GM19397 (cell line): ENCODE measurements at regions not wholly inside any gene's neighbourhood (a gene's known extent, or its start where the extent isn't known, plus 50 kb on each side); places are given as distances from the start of the nearest gene placed in this dataset.
"Not testable (repeated sequence)": the region's sequence is repeated elsewhere in the genome, so short reads cannot be mapped to it uniquely, and the experiment has no call there.

Experiments
- ATAC-seq: cut with Tn5 transposase; IDR thresholded peaks from one replicate; pipeline ENCODE4 v1.9.1; 2021; ENCODE audit warnings: mild to moderate bottlenecking, moderate library complexity; ENCODE audit not compliant: unreplicated experiment

- ATAC-seq, result no peak
Measured at GRCh38 chr22:22122348-22123117, 122.1 kb upstream of the VPREB1 start.

- no peak for ATAC-seq
Measured at GRCh38 chr22:22121445-22121844, 123.1 kb upstream of the VPREB1 start.

GRCh38 chr22:22120160-22120559, 124.4 kb upstream of the VPREB1 start:
- ATAC-seq, result no peak

GRCh38 chr22:22118987-22119386, 125.6 kb upstream of the VPREB1 start:
- ATAC-seq, result no peak

- not testable (repeated sequence) for ATAC-seq
Measured at GRCh38 chr22:22117864-22118544, 126.6 kb upstream of the VPREB1 start.

DNA sequence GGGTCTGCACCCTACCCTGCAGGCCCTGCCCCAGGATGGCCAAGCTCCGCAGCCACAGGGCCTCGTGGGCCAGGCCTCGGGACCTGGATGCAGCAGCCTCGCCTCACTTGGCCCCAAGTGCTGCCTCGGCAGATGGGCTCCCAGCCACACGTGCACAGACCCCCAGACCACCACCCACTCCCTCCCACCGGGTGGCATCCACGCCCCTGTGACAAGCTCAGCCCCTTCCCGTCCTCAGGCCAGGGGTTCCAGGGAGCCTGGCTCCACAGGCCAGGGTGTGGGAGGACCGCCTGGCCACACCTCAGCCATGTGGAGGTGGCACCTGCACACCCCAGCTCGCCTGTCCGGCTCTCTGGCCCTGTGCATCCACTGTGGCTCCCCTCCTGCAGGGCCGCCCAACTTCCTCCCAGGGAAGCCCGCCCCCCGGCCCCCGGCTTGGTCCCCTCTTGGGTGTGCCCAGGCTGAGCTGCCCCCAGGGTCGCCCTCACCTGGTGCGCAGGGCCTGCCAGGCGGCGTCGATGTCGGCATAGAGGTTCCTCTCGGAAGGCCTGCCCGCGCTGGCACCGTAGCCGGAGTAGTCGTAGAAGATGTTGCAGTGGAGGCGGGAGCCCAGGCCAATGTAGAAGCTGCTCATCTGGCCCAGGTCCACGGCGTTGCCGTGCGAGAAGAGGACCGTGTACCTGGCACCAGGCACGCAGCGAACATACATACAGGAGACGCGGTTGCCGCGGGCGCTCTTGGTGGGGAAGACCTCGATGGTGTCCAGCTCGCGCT, 127.4 kb upstream of the VPREB1 start:
- ATAC-seq, result not testable (repeated sequence)

- ATAC-seq, result no peak
Measured at GRCh38 chr22:22113701-22114100, 130.9 kb upstream of the VPREB1 start.

- ATAC-seq, result no peak
Measured at GRCh38 chr22:22112533-22113294, 130.1 kb upstream of the TOP3B start.

DNA sequence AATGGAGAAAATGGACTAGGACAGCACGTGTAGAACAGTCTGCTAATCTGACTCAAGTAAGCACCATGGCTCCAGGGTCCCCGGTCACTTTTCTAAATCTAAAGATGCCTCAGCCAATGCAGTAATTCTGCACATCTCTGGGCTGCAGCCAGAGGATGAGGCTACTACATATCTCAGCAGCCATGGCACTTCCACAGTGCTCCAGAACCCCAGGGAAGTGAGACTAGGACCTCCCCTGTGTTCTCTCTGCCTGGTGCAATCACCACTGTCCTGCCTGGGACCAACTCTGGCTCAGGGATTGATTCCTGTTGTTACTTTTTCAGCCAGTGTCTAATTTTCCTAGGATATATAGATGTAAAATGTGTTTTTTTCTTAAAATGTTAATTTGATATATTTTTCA, 129.4 kb upstream of the TOP3B start:
- no peak for ATAC-seq

- ATAC-seq, result peak; percentile 53
Measured at GRCh38 chr22:22111267-22111751, 128.7 kb upstream of the TOP3B start.

DNA sequence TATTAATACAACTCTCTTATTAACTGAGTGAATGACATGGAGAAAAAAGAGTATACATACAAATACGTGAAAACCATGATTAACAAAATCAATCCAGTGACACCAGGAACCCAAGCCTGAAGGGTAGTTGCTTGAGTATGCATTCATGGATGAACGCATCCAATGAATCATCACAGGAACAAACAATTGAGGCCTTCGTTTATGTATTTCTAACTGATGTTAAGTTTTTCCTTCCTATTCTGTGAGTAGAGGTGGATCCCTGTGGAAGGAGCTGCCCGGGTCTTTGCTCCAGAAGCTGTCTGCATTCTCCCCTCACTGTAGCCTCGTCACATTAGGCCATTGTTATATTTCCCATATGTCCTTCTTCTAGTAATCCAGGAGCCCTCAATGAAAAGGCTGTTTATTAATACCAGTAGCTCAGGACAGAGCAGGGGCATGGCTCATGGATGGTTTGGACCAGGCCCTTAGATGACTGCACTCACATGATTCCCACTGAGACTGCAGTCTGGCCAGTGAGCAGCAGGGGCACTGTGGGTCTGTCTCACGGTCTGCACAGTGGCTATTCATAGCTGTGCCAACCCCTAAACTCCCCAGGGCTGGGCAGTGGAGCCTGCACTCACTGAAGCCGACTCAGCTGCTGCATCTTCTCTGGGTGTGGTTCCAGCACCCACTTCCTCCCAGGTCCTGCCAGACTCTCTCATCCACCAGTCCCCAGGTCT, 128.1 kb upstream of the TOP3B start:
- peak; percentile 91 for ATAC-seq

- no peak for ATAC-seq
Measured at GRCh38 chr22:22109693-22110466, 127.3 kb upstream of the TOP3B start.

DNA sequence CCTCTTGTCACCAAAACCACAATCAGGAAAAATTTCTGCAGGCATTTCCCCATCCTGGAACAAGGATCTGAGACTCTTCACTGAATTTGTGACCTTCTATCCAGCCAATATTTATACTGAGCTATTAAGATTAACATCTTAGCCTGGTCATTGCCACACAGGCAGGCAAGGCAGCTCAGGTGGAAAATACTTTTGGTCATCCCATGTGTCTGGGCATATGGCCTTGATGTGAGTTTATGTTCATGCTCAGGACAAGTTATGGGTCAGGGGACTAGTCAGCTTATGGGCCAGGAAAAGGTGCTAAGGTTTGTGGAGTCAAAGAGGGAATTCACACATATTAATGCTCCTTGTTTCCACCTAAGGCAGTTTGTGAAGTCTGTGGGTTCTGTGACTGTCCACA, 124.3 kb upstream of the TOP3B start:
- no peak for ATAC-seq

DNA sequence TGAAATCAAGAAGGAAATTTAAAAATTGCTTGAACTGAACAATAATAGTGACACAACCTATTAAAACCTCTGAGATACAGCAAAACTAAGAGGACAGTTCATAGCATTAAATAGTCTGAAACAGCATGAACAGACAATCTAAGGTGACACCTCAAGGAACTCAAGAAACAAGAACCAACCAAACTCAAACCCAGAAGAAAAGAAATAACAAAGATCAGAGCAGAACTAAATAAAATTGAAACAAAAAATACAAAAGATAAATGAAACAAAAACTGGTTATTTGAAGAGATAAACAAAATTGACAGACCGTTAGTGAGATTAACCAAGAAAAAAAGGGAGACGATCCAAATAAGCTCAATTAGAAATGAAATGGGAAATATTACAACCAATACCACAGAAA, 122.8 kb upstream of the TOP3B start:
- ATAC-seq, result no peak

- ATAC-seq, result no peak
Measured at GRCh38 chr22:22103078-22103875, 120.7 kb upstream of the TOP3B start.

DNA sequence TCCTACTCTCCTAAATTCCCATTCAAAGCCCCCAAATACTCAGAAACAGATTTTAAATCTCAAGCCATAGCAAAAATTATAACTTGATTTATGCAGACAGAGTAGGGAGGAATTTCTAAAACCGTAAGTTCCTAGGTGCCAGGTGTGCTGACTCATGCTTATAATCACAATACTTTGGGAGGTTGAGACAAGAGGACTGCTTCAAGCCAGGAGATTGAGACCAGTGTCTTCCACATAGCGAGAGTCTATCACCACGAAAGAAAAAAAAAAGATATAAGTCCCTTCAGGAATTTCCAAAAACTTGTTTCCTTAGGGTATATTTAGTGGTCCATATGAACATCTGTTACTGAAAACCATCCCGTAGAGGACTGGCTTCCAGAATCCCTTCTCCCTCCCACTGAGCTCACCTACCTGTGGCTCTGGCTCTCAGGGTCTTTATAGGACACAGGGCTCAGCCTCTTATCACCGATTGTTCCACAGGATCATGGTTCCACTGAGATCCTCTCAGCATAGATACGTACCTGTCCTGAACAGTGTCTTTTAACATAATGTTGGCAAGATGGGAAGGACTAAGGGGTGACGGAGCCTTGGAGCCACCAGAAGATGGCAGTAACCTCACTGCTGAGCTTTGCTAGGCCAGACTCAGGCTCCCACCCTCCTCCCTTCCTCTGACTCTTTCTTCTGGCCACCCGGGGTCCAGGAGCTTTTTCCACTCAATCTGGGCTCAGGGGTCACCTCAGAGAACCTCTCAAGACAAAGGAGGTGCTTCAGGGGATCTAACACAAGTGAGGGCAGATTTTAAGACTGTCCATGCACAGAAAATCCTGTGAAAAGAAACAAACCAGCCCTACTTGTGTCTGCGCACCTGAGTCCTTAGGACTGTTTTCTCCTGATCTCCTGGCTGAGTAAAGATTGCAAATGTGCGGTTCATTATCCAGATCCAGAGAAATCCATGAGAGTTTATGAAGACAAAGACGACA, 117.5 kb upstream of the TOP3B start:
- no peak for ATAC-seq

GRCh38 chr22:22099194-22099486, 116.6 kb upstream of the TOP3B start:
- ATAC-seq, result no peak
